ENCODE measurements at regions not wholly inside any gene's neighbourhood (a gene's known extent, or its start where the extent isn't known, plus 50 kb on each side); places are given as distances from the start of the nearest gene placed in this dataset.
A peak's percentile ranks its signal among the peaks of the same experiment; 100 is the strongest.

- no peaks in the 10 kb centered on the region for H3K36me3 ChIP-seq (ENCODE audit: low read depth)
- H3K4me3 ChIP-seq = no peak overlapping the region
- intact Hi-C loops (cut with DNase I, micrococcal nuclease) = no loop called here
- ATAC-seq (no peak), DNase-seq (no peak)
- H3K4me1 ChIP-seq (ENCODE audit: low read depth) = peaks cover 8% of the 10 kb centered on the region
- TF ChIP-seq, protein P1, sequence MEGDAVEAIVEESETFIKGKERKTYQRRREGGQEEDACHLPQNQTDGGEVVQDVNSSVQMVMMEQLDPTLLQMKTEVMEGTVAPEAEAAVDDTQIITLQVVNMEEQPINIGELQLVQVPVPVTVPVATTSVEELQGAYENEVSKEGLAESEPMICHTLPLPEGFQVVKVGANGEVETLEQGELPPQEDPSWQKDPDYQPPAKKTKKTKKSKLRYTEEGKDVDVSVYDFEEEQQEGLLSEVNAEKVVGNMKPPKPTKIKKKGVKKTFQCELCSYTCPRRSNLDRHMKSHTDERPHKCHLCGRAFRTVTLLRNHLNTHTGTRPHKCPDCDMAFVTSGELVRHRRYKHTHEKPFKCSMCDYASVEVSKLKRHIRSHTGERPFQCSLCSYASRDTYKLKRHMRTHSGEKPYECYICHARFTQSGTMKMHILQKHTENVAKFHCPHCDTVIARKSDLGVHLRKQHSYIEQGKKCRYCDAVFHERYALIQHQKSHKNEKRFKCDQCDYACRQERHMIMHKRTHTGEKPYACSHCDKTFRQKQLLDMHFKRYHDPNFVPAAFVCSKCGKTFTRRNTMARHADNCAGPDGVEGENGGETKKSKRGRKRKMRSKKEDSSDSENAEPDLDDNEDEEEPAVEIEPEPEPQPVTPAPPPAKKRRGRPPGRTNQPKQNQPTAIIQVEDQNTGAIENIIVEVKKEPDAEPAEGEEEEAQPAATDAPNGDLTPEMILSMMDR (IDR thresholded peaks at IDR 0.05) = no peak
- H3K9me3 ChIP-seq = no peaks in the 10 kb centered on the region
Observed at GRCh38 chr1:38244218-38244845, 197.7 kb upstream of the POU3F1 start.

DNA sequence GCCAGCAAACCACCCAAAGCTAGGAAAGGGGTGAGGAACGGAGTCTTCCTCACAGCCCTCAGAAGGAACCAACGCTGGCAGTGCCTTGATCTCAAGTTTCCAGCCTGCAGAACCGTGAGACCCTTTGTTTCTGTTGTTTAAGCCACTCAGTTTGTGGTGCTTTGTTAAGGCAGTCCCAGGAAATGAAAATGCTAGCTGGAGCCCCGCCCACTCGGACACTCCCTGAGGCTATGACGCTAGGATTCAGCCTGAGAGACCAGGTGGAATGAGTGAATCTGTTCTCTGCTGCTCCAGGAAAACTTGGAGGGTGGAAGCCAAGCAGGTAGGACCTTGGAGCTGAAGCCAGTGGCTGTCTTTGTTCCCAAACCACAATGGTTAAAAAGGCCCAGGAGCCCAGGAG is 196.5 kb upstream of the POU3F1 start:
- Histone ChIP-seq H3K4me1 (ENCODE audit: low read depth) (peaks cover 8% of the 10 kb centered on the region), H3K4me3 (no peak overlapping the region), H3K36me3 (ENCODE audit: low read depth) (no peaks in the 10 kb centered on the region), H3K9me3 (no peaks in the 10 kb centered on the region)
- DNase-seq (peak; percentile 61 to 83 (median 80)), ATAC-seq (peak; percentile 90)
- intact Hi-C loops (cut with DNase I, micrococcal nuclease) = no loop called here
- TF ChIP-seq, protein P1 (IDR thresholded peaks at IDR 0.05) = no peak

- H3K9me3 ChIP-seq = no peaks in the 10 kb centered on the region
- ATAC-seq (no peak), DNase-seq (no peak)
- no peaks in the 10 kb centered on the region for H3K36me3 ChIP-seq (ENCODE audit: low read depth)
- peaks cover 8% of the 10 kb centered on the region for H3K4me1 ChIP-seq (ENCODE audit: low read depth)
- TF ChIP-seq, protein P1 (IDR thresholded peaks at IDR 0.05) = no peak
- H3K4me3 ChIP-seq = no peak overlapping the region
- intact Hi-C loops (cut with DNase I, micrococcal nuclease) = no loop called here
Observed at GRCh38 chr1:38242506-38242905, 195.9 kb upstream of the POU3F1 start.

DNA sequence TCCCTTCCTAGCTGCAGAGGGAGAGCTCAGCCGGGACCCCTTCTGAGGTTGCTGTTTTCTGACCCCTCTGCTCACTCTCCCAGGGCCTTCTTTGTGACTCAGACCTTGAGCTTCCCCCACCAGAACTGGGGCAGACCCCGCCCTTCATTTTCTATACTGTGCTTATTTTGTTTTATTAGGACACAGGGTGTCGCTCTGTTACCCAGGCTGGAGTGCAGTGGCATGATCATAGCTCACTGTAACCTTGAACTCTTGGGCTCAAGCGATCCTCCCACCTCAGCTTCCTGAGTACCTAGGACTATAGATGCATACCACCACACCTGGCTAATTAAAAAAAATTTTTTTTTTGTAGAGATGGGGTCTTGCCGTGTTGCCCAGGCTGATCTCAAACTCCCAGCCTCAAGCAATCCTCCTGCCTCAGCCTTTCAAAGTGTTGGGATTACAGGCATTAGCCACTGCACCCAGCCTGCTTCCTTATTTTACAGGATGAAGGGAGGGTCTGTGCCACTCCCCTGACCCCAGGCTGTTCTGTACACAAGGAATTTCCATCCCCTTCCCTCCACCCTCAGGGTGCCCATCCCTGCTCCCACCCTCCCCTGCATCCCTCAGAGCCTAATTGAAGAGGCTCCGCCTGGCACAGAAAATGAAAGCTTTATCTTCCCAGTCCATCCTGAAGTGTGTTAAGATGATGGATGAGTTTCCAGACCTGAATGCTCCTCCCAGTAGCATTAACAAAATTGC is 195.2 kb upstream of the POU3F1 start:
- no peak for DNase-seq
- Histone ChIP-seq H3K4me3 (no peak overlapping the region), H3K4me1 (ENCODE audit: low read depth) (peaks cover 5% of the 10 kb centered on the region), H3K9me3 (no peaks in the 10 kb centered on the region), H3K36me3 (ENCODE audit: low read depth) (no peaks in the 10 kb centered on the region)
- ATAC-seq = no peak
- intact Hi-C loops (cut with DNase I, micrococcal nuclease) = no loop called here
- TF ChIP-seq, protein P1 (IDR thresholded peaks at IDR 0.05) = no peak

DNA sequence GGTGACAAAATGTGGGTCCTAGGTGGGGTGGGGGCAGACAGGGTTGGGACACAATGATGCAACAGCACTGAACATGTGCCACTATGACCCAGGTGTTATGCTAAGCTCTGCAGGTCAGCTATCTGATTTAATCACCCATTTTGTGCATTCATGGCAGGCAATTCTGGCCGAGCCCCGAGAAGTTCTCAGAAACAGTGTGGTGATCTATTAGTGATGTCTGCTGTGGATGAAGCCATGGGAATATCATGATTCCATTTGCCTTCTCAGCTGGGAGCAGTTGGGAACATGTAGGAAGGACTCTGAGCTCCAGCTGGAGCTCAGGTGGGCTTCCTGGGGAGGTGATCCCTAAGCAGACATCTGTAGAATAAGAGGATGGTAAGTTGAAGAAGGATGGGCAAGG is 194.0 kb upstream of the POU3F1 start:
- TF ChIP-seq, protein P1 (IDR thresholded peaks at IDR 0.05) = no peak
- intact Hi-C loops (cut with DNase I, micrococcal nuclease) = no loop called here

More for the DNA sequence above, 194.0 kb upstream of the POU3F1 start:
- H3K36me3 ChIP-seq (ENCODE audit: low read depth) = no peaks in the 10 kb centered on the region
- no peak for ATAC-seq
- H3K9me3 ChIP-seq = no peaks in the 10 kb centered on the region
- H3K4me1 ChIP-seq (ENCODE audit: low read depth) = no peaks in the 10 kb centered on the region
- no peak overlapping the region for H3K4me3 ChIP-seq
- DNase-seq = no peak

Measured in mucosa of descending colon (tissue), 3 donors.